ENCODE measurements at regions not wholly inside any gene's neighbourhood (a gene's known extent, or its start where the extent isn't known, plus 50 kb on each side); places are given as distances from the start of the nearest gene placed in this dataset.
"Not testable (repeated sequence)": the region's sequence is repeated elsewhere in the genome, so short reads cannot be mapped to it uniquely, and the experiment has no call there.

DNA sequence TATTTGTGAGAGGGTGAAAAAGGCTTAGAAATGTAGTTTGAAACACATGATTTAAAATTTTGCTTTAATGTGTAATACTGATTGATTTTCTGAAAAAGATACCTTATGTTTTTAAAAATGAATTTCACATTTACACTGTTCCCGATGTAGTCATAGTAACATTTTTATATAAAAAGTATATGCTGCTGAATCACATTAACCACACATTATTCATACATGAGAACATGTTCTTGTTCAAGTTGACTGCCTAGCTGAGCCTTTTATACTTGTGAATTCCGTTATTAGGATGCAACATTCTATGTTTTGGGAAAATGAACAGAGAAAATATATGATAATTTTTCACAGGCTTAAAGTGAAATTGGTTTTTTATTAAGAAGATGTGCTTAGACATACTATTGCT lies 461.1 kb upstream of the NUDT12 start:
- in situ Hi-C loops (cut with MboI; ENCODE audit: low pct_unique_long_range_greater_than_20kb, low sequenced_read_pairs): no loop called here

DNA sequence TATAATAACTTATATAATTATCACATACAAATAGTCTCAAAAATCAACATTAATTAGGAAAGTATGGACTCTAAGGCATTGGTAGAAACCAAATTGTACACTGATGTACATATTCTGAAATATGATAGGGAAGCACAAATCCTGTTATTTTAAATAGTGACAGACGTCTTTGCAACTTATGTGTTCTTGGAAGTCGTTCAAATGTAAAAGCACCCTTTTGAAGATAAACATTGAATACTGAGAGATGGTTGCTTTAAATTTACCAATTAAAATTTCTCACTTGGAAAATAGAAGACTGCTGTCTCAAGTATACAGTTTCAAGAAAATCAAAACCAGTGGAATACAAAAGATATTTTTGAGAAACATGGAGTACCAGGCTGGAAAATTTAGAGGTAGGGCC lies 457.4 kb upstream of the NUDT12 start:
- no peak for DNase-seq
- in situ Hi-C loops (cut with MboI; ENCODE audit: low pct_unique_long_range_greater_than_20kb, low sequenced_read_pairs): no loop called here

More for the DNA sequence above, 461.1 kb upstream of the NUDT12 start:
- DNase-seq: no peak

GRCh38 chr5:104018299-104018698 lies 455.7 kb upstream of the NUDT12 start:
- DNase-seq: no peak
- in situ Hi-C loops (cut with MboI; ENCODE audit: low pct_unique_long_range_greater_than_20kb, low sequenced_read_pairs): no loop called here

DNA sequence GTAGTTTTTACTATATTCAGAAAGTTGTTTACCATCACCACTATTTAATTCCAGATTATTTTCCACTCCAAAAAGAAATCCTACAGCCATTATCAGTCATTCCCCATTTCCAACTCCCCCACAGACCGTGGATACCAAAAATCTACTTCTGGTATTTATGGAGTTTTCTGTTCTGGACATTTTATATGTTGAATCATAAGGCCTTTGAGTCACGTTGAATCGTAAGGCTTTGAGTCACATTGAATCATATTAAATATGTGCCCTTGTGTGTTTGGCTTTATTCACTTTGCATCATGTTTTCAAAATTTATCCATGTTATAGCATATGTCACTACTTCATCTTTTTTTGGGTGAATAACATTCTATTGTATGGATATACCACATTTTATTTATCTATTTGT lies 454.1 kb upstream of the NUDT12 start:
- in situ Hi-C loops (cut with MboI; ENCODE audit: low pct_unique_long_range_greater_than_20kb, low sequenced_read_pairs): no loop called here
- no peak for DNase-seq

GRCh38 chr5:104015765-104016164 lies 453.2 kb upstream of the NUDT12 start:
- DNase-seq: no peak
- in situ Hi-C loops (cut with MboI; ENCODE audit: low pct_unique_long_range_greater_than_20kb, low sequenced_read_pairs): no loop called here

GRCh38 chr5:104002783-104003182 lies 440.2 kb upstream of the NUDT12 start:
- DNase-seq; in situ Hi-C loops (cut with MboI; ENCODE audit: low pct_unique_long_range_greater_than_20kb, low sequenced_read_pairs): not testable (repeated sequence)

DNA sequence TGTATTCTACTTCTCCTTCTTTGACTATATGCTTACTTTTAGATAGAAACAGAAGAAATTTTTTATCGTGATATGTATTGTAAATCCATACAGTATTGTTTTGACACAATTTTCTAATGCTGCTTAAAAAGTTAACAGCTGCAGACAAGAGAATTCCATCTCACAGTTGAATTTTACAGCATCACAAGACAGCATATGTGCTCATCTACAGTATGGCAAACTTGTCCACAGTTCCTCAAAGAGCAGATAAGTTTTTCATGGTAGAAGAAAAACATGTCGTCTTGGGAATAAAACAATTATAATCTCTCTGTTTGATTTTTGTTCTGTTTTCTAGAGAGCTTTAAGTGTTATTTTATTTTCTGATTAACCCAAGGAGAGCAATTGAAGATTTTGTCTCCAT lies 438.5 kb upstream of the NUDT12 start:
- no peak for DNase-seq
- in situ Hi-C loops (cut with MboI; ENCODE audit: low pct_unique_long_range_greater_than_20kb, low sequenced_read_pairs): no loop called here

GRCh38 chr5:103993031-103993430 lies 430.4 kb upstream of the NUDT12 start:
- no peak for DNase-seq
- in situ Hi-C loops (cut with MboI; ENCODE audit: low pct_unique_long_range_greater_than_20kb, low sequenced_read_pairs): no loop called here

GRCh38 chr5:103990064-103990463 lies 427.5 kb upstream of the NUDT12 start:
- no peak for DNase-seq
- in situ Hi-C loops (cut with MboI; ENCODE audit: low pct_unique_long_range_greater_than_20kb, low sequenced_read_pairs): no loop called here

GRCh38 chr5:103981592-103981991 lies 419.0 kb upstream of the NUDT12 start:
- DNase-seq: no peak
- in situ Hi-C loops (cut with MboI; ENCODE audit: low pct_unique_long_range_greater_than_20kb, low sequenced_read_pairs): no loop called here

DNA sequence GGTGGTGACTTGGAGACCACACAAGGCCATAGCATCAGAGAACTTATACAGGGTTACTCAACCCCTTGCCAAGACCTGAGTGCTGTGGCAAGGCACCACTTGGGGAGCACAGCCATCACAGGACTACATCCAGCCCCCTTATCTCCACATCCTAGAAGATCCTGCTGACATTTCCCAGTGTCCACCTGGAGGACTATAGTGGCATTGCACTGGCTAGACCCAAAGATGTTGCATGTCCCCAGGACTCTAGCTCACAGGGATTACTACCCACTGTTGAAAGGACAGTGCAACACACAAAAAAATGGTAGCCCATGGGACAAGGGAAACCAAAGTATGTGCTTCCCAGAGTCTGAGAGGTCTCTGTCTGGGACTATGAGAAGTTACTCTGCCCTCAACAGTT lies 411.1 kb upstream of the NUDT12 start:
- in situ Hi-C loops (cut with MboI; ENCODE audit: low pct_unique_long_range_greater_than_20kb, low sequenced_read_pairs): no loop called here
- peak; percentile 1 for DNase-seq

- in situ Hi-C loops (cut with MboI; ENCODE audit: low pct_unique_long_range_greater_than_20kb, low sequenced_read_pairs); DNase-seq: not testable (repeated sequence)
Measured at GRCh38 chr5:103966295-103966694, 403.7 kb upstream of the NUDT12 start.

- in situ Hi-C loops (cut with MboI; ENCODE audit: low pct_unique_long_range_greater_than_20kb, low sequenced_read_pairs): no loop called here
Measured at GRCh38 chr5:103962023-103962422, 399.4 kb upstream of the NUDT12 start.

DNA sequence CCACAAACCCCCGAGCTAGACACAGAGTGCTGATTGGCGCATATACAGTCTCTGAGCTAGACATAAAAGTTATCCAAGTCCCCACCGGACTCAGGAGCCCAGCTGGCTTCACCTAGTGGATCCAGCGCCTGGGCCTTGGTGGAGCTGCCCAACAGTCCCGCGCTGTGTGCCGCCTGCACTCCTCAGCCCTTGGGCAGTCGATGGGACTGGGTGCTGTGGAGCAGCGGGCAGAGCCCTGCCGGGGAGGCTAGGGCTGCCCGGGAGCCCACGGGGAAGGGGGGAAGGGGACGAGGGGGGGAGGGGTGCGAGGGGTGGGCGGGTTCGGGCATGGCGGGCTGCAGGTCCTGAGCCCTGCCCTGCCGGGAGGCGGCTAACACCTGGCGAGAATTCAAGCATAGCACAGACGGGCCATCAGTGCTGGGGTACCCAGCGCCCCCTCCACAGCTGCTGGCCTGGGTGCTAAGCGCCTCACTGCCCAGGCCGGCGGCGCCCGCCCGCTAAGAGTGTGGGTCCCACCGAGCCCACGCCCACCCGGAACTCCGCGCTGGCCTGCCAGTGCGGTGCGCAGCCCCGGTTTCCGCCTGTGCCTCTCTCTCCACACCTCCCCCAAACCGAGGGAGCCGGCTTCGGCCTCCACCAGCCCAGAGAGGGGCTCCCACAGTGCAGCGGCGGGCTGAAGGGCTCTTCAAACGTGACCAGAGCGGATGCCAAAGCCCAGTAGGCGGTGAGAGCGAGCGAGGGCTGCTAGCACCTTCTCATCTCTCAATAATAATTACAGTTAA lies 391.2 kb upstream of the NUDT12 start:
- in situ Hi-C loops (cut with MboI; ENCODE audit: low pct_unique_long_range_greater_than_20kb, low sequenced_read_pairs): no loop called here

More at GRCh38 chr5:103962023-103962422, 399.4 kb upstream of the NUDT12 start:
- no peak for DNase-seq

GRCh38 chr5:103951776-103952175 lies 389.2 kb upstream of the NUDT12 start:
- in situ Hi-C loops (cut with MboI; ENCODE audit: low pct_unique_long_range_greater_than_20kb, low sequenced_read_pairs): no loop called here
- no peak for DNase-seq

More for the DNA sequence above, 391.2 kb upstream of the NUDT12 start:
- no peak for DNase-seq

GRCh38 chr5:103943230-103943629 lies 380.6 kb upstream of the NUDT12 start:
- no peak for DNase-seq
- in situ Hi-C loops (cut with MboI; ENCODE audit: low pct_unique_long_range_greater_than_20kb, low sequenced_read_pairs): no loop called here

DNA sequence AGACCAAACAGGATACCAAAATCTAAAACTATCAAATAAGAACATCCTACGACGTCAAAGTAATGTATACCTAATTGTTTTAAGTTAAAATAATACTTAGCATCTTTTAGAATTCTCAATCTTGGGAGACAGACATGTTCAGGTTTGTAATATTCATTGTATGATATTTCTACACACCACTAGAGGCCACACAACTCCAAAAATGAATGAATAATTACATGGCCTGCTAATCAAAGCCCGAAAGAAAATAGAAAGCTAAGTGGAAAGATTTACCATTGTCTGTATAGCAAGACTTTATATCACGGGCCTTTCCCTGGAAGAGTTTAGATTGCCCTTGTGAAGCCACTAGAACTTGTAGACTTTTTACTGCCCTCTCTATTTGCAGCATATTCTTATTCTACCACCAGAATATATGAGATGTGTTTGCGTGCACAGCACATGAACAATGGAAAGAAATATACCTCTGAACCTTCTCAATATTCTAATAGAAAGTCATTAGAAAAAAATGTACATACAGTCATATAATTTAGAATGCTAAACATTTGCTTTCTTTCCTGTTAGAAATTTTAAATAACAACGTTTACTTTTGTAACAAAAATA lies 380.1 kb upstream of the NUDT12 start:
- in situ Hi-C loops (cut with MboI; ENCODE audit: low pct_unique_long_range_greater_than_20kb, low sequenced_read_pairs): no loop called here
- no peak for DNase-seq

DNA sequence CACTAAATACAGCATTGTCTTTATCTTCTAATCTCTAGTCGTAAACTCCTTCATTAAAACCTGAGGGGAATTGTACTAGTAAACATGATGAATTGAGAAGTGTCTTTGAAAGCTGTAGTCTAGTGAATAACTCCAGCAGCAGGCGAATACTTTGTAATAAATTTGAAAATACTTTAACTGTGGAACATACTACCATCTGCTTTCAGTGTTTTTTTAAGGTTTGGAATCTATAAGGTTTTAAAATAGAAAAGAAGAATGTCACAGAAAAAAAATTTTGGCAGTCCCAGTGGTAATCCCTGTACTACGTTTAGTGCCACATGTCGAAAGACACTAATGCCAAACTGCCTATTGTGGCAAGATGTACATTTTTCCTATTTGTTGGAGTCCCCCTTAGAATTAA lies 379.0 kb upstream of the NUDT12 start:
- no peak for DNase-seq
- in situ Hi-C loops (cut with MboI; ENCODE audit: low pct_unique_long_range_greater_than_20kb, low sequenced_read_pairs): no loop called here

GRCh38 chr5:103938146-103938695 lies 375.6 kb upstream of the NUDT12 start:
- in situ Hi-C loops (cut with MboI; ENCODE audit: low pct_unique_long_range_greater_than_20kb, low sequenced_read_pairs): no loop called here
- no peak for DNase-seq

- in situ Hi-C loops (cut with MboI; ENCODE audit: low pct_unique_long_range_greater_than_20kb, low sequenced_read_pairs): no loop called here
- DNase-seq: no peak
Measured at GRCh38 chr5:103929338-103930013, 366.9 kb upstream of the NUDT12 start.
